Nephron progenitor cell (in vitro differentiated cells): ENCODE measurements at regions not wholly inside any gene's neighbourhood (a gene's known extent, or its start where the extent isn't known, plus 50 kb on each side); places are given as distances from the start of the nearest gene placed in this dataset.
"Not testable (repeated sequence)": the region's sequence is repeated elsewhere in the genome, so short reads cannot be mapped to it uniquely, and the experiment has no call there.

Experiments
- DNase-seq: peaks from one replicate; pipeline ENCODE4 v3.0.0; 2021
- H3K27ac Mint-ChIP-seq: 2 replicates; pipeline ENCODE4 v1.8.0; 2021; ENCODE audit warnings: mild to moderate bottlenecking, moderate library complexity, mixed read lengths
- H3K27me3 Mint-ChIP-seq: 2 replicates; pipeline ENCODE4 v1.8.0; 2021; ENCODE audit warnings: mild to moderate bottlenecking, low read depth, mixed read lengths; ENCODE audit not compliant: poor library complexity
- H3K36me3 Mint-ChIP-seq: 2 replicates; pipeline ENCODE4 v1.8.0; 2021; ENCODE audit warnings: low read depth, mixed read lengths
- H3K4me1 Mint-ChIP-seq: 2 replicates; pipeline ENCODE4 v1.8.0; 2021; ENCODE audit warnings: mixed read lengths
- H3K4me3 Mint-ChIP-seq: 2 replicates; pipeline ENCODE4 v1.8.0; 2021; ENCODE audit warnings: mild to moderate bottlenecking, moderate library complexity, mixed read lengths
- H3K9me3 Mint-ChIP-seq: 2 replicates; pipeline ENCODE4 v1.8.0; 2021; ENCODE audit warnings: mild to moderate bottlenecking, moderate library complexity, mixed read lengths
- TF ChIP-seq, protein P1 (sequence below): fragments of 200-600 bp; sonication (generic); IDR thresholded peaks from 2 replicates; pipeline ENCODE4 v1.5.0; 2021; ENCODE audit warnings: antibody characterized with exemption

- TF ChIP-seq, protein P1, sequence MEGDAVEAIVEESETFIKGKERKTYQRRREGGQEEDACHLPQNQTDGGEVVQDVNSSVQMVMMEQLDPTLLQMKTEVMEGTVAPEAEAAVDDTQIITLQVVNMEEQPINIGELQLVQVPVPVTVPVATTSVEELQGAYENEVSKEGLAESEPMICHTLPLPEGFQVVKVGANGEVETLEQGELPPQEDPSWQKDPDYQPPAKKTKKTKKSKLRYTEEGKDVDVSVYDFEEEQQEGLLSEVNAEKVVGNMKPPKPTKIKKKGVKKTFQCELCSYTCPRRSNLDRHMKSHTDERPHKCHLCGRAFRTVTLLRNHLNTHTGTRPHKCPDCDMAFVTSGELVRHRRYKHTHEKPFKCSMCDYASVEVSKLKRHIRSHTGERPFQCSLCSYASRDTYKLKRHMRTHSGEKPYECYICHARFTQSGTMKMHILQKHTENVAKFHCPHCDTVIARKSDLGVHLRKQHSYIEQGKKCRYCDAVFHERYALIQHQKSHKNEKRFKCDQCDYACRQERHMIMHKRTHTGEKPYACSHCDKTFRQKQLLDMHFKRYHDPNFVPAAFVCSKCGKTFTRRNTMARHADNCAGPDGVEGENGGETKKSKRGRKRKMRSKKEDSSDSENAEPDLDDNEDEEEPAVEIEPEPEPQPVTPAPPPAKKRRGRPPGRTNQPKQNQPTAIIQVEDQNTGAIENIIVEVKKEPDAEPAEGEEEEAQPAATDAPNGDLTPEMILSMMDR = no peak
- Mint-ChIP-seq H3K4me3 (no peak overlapping the region), H3K27me3 (no peaks in the 10 kb centered on the region), H3K4me1 (no peaks in the 10 kb centered on the region), H3K9me3 (no peaks in the 10 kb centered on the region), H3K27ac (no peak overlapping the region), H3K36me3 (no peaks in the 10 kb centered on the region)
- DNase-seq = no peak
Measured at GRCh38 chr4:34973650-34974312, 1270.5 kb downstream of the ARAP2 start.

GRCh38 chr4:34974313-34974680, 1270.0 kb downstream of the ARAP2 start:
- no peaks in the 10 kb centered on the region for H3K36me3 Mint-ChIP-seq
- no peaks in the 10 kb centered on the region for H3K9me3 Mint-ChIP-seq
- H3K4me3 Mint-ChIP-seq = no peak overlapping the region
- H3K4me1 Mint-ChIP-seq = no peaks in the 10 kb centered on the region
- H3K27ac Mint-ChIP-seq = no peak overlapping the region
- TF ChIP-seq, protein P1 = no peak
- no peak for DNase-seq
- no peaks in the 10 kb centered on the region for H3K27me3 Mint-ChIP-seq

GRCh38 chr4:35021222-35021621, 1223.1 kb downstream of the ARAP2 start:
- not testable (repeated sequence) for H3K27me3 Mint-ChIP-seq, H3K4me3 Mint-ChIP-seq, H3K36me3 Mint-ChIP-seq, DNase-seq, H3K4me1 Mint-ChIP-seq
- Mint-ChIP-seq H3K27ac (peak overlapping the region; percentile 50), H3K9me3 (peaks cover 14% of the 10 kb centered on the region)

- peaks cover 3% of the 10 kb centered on the region for H3K27me3 Mint-ChIP-seq
- no peak for DNase-seq
- H3K4me1 Mint-ChIP-seq = no peaks in the 10 kb centered on the region
- H3K4me3 Mint-ChIP-seq = no peak overlapping the region
- TF ChIP-seq, protein P1 = no peak
- no peaks in the 10 kb centered on the region for H3K36me3 Mint-ChIP-seq
- H3K27ac Mint-ChIP-seq = no peak overlapping the region
- peaks cover 12% of the 10 kb centered on the region for H3K9me3 Mint-ChIP-seq
Measured at GRCh38 chr4:35025152-35025834, 1219.0 kb downstream of the ARAP2 start.

DNA sequence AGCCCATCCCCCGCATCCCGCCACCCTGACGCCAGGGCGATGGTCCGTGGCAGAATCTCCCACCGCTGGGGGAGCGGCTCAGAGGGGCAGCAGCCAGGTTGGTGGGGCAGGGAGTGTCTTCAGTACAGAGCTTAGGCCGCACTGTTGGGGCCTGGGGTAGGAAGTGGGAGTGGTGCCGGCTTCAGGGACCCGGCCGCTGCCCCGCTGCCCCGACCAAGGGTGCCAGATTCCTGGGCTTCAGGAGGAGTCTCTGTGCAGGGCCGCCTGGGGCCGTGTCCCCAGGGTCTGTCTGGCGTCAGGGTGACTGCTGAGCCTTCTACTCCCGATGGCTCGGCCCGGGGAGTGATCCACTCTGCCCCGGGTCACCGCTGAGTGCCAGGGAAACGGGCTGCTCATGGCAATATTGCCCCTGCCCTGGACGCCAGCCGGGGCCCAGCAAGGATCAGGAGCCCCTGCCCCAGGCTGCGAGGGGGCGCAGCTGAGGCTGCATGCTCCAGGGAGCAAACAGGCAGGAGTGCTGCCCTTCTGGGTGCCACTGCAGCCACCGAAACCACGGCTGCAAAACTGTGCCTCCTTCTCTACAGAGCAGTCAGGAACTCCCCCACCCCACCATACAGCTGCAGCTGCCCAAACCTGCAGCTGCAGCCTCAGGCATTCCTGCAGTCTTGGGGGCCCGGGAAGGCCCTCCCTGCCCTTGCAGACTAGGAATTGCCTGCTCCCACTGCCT, 1206.1 kb downstream of the ARAP2 start:
- no peak for DNase-seq
- H3K4me3 Mint-ChIP-seq = no peak overlapping the region
- H3K9me3 Mint-ChIP-seq = peaks cover under 1% of the 10 kb centered on the region
- no peaks in the 10 kb centered on the region for H3K36me3 Mint-ChIP-seq
- TF ChIP-seq, protein P1 = no peak
- H3K4me1 Mint-ChIP-seq = no peaks in the 10 kb centered on the region
- no peak overlapping the region for H3K27ac Mint-ChIP-seq
- no peaks in the 10 kb centered on the region for H3K27me3 Mint-ChIP-seq

DNA sequence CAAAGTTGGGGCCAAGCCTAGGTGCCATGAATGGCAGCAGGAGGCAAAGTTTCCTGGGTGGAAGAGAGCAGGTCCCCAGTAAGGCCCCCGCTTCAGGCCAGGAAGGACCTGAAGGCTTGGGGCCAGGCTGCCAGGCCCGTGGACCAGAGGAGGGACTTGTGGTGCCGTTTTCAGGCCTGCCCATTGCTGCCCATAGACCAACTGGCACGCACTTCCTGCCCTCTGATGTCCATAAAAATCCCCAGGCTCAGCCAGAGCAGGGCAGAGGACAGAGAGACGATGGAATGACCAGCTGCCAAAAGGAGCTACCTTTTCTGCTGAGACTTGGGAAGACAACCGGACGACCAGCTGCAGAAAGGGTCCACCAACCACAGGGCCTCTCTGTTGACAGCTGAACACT, 1205.5 kb downstream of the ARAP2 start:
- Mint-ChIP-seq H3K4me3 (no peak overlapping the region), H3K36me3 (no peaks in the 10 kb centered on the region), H3K27me3 (no peaks in the 10 kb centered on the region), H3K9me3 (no peaks in the 10 kb centered on the region), H3K4me1 (no peaks in the 10 kb centered on the region), H3K27ac (no peak overlapping the region)
- DNase-seq = no peak
- TF ChIP-seq, protein P1 = no peak
